HFFc6 (cell line): ENCODE measurements at regions not wholly inside any gene's neighbourhood (a gene's known extent, or its start where the extent isn't known, plus 50 kb on each side); places are given as distances from the start of the nearest gene placed in this dataset.

Source experiments
- DNase-seq: peaks from one replicate; pipeline ENCODE4 v3.0.0-alpha.2; 2018
- H3K27ac Mint-ChIP-seq: 2 replicates; pipeline ENCODE4 v1.8.0; 2020; ENCODE audit warnings: mild to moderate bottlenecking, mixed read lengths
- H3K27me3 Mint-ChIP-seq: 2 replicates; pipeline ENCODE4 v1.8.0; 2021; ENCODE audit warnings: mild to moderate bottlenecking, moderate library complexity, mixed read lengths; ENCODE audit not compliant: insufficient read depth
- H3K36me3 Mint-ChIP-seq: 2 replicates; pipeline ENCODE4 v1.8.0; 2021; ENCODE audit warnings: low read depth, mixed read lengths
- H3K4me1 Mint-ChIP-seq: 2 replicates; pipeline ENCODE4 v1.8.0; 2020; ENCODE audit warnings: low read depth, mixed read lengths
- H3K4me3 Mint-ChIP-seq: 2 replicates; pipeline ENCODE4 v1.8.0; 2020; ENCODE audit warnings: mild to moderate bottlenecking, moderate library complexity, mixed read lengths
- H3K9me3 Mint-ChIP-seq: 2 replicates; pipeline ENCODE4 v1.8.0; 2020; ENCODE audit warnings: mild to moderate bottlenecking, mixed read lengths
- CTCF ChIP-seq: fragments of 200-600 bp; sonication (generic); IDR thresholded peaks from 2 replicates; pipeline ENCODE4 v1.5.0; 2021; ENCODE audit warnings: antibody characterized with exemption, mild to moderate bottlenecking

GRCh38 chr1:38746941-38747600 is 112.5 kb downstream of the RRAGC start:
- Mint-ChIP-seq H3K27ac (no peak overlapping the region), H3K4me1 (no peaks in the 10 kb centered on the region), H3K36me3 (no peaks in the 10 kb centered on the region), H3K9me3 (peaks cover 5% of the 10 kb centered on the region; the same call in 1 of the 2 replicates), H3K4me3 (no peak overlapping the region), H3K27me3 (peaks cover 4% of the 10 kb centered on the region)
- no peak for DNase-seq
- TF ChIP-seq CTCF, result no peak

GRCh38 chr1:38746402-38746935 is 113.1 kb downstream of the RRAGC start:
- H3K27me3 Mint-ChIP-seq, result peaks cover 4% of the 10 kb centered on the region
- H3K36me3 Mint-ChIP-seq, result no peaks in the 10 kb centered on the region

GRCh38 chr1:38745476-38746401 is 113.8 kb downstream of the RRAGC start:
- no peak overlapping the region for H3K27ac Mint-ChIP-seq
- no peaks in the 10 kb centered on the region for H3K4me1 Mint-ChIP-seq
- TF ChIP-seq CTCF, result no peak

More at GRCh38 chr1:38746402-38746935, 113.1 kb downstream of the RRAGC start:
- no peak for DNase-seq
- no peak overlapping the region for H3K27ac Mint-ChIP-seq
- no peaks in the 10 kb centered on the region for H3K4me1 Mint-ChIP-seq
- no peak for TF ChIP-seq CTCF
- H3K4me3 Mint-ChIP-seq, result no peak overlapping the region
- H3K9me3 Mint-ChIP-seq, result peaks cover 5% of the 10 kb centered on the region; the same call in 1 of the 2 replicates

GRCh38 chr1:38744452-38745350 is 114.9 kb downstream of the RRAGC start:
- H3K27ac Mint-ChIP-seq, result no peak overlapping the region
- H3K27me3 Mint-ChIP-seq, result peaks cover 4% of the 10 kb centered on the region
- H3K9me3 Mint-ChIP-seq, result peaks cover 5% of the 10 kb centered on the region; the same call in 1 of the 2 replicates
- no peaks in the 10 kb centered on the region for H3K4me1 Mint-ChIP-seq
- TF ChIP-seq CTCF, result no peak
- H3K4me3 Mint-ChIP-seq, result no peak overlapping the region
- no peak for DNase-seq
- no peaks in the 10 kb centered on the region for H3K36me3 Mint-ChIP-seq

More at GRCh38 chr1:38745476-38746401, 113.8 kb downstream of the RRAGC start:
- no peak for DNase-seq
- H3K9me3 Mint-ChIP-seq, result peaks cover 5% of the 10 kb centered on the region; the same call in 1 of the 2 replicates
- peaks cover 4% of the 10 kb centered on the region for H3K27me3 Mint-ChIP-seq
- no peaks in the 10 kb centered on the region for H3K36me3 Mint-ChIP-seq
- no peak overlapping the region for H3K4me3 Mint-ChIP-seq

- H3K27ac Mint-ChIP-seq, result no peak overlapping the region
- no peaks in the 10 kb centered on the region for H3K36me3 Mint-ChIP-seq
- TF ChIP-seq CTCF, result no peak
- peaks cover 7% of the 10 kb centered on the region for H3K27me3 Mint-ChIP-seq
- no peak for DNase-seq
- peaks cover 5% of the 10 kb centered on the region; the same call in 1 of the 2 replicates for H3K9me3 Mint-ChIP-seq
- no peaks in the 10 kb centered on the region for H3K4me1 Mint-ChIP-seq
- no peak overlapping the region for H3K4me3 Mint-ChIP-seq
Measured at GRCh38 chr1:38743184-38743583, 116.4 kb downstream of the RRAGC start.
